ENCODE measurements at regions not wholly inside any gene's neighbourhood (a gene's known extent, or its start where the extent isn't known, plus 50 kb on each side); places are given as distances from the start of the nearest gene placed in this dataset.

DNA sequence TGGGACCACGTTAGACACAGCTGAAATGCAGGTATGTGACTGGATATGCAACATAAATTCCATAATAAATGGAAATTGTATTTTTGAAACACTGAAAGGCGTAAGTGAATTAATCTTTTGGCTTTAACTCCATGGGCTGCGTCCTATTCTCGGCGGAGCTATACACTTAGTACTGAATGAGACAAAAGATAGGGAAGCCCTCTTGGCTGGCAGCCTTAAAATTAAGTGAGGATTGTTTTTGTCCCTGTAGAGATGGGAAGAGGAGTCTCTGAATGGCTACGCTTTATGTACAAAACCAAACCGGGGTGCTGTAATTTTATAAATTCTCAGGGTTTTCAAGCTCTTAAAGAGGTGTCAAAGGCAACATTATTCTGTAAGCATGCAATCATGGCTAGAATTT is 429.8 kb downstream of the QKI start:
- no peak for TF ChIP-seq ZNF384 (IDR thresholded peaks at IDR 0.05)
- no peak for TF ChIP-seq L3MBTL2 (conservative IDR thresholded peaks at IDR 0.05)
- TF ChIP-seq, protein P1, sequence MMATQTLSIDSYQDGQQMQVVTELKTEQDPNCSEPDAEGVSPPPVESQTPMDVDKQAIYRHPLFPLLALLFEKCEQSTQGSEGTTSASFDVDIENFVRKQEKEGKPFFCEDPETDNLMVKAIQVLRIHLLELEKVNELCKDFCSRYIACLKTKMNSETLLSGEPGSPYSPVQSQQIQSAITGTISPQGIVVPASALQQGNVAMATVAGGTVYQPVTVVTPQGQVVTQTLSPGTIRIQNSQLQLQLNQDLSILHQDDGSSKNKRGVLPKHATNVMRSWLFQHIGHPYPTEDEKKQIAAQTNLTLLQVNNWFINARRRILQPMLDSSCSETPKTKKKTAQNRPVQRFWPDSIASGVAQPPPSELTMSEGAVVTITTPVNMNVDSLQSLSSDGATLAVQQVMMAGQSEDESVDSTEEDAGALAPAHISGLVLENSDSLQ (IDR thresholded peaks at IDR 0.05) = no peak
- no peak for TF ChIP-seq FOXM1 (IDR thresholded peaks at IDR 0.05; ENCODE audit: borderline replicate concordance)
- no peak for TF ChIP-seq NFRKB (IDR thresholded peaks at IDR 0.05)
- no peak for TF ChIP-seq HDGF (IDR thresholded peaks at IDR 0.05; ENCODE audit: borderline replicate concordance)
- no peak for TF ChIP-seq ARNT (IDR thresholded peaks at IDR 0.05)
- no peak for TF ChIP-seq BHLHE40 (IDR thresholded peaks at IDR 0.05; ENCODE audit: borderline replicate concordance)
- TF ChIP-seq ELF4 (IDR thresholded peaks at IDR 0.05) = no peak
- no peak for TF ChIP-seq SP1 (IDR thresholded peaks at IDR 0.05)
- no peak for TF ChIP-seq FOXA1 (IDR thresholded peaks at IDR 0.05)
- TF ChIP-seq SUZ12 (IDR thresholded peaks at IDR 0.05) = no peak

Data from HEK293T (cell line).